Esophagus muscularis mucosa (tissue), 4 donors: ENCODE measurements at regions not wholly inside any gene's neighbourhood (a gene's known extent, or its start where the extent isn't known, plus 50 kb on each side); places are given as distances from the start of the nearest gene placed in this dataset.

ENCODE experiments used
- CTCF ChIP-seq, 3 experiments: fragments of 200-600 bp in 2 of 3; fragments of 450-650 bp in 1 of 3; sonication (generic) in 2 of 3; IDR thresholded peaks; one replicate each; pipeline ENCODE4 v1.5.1; 2017 to 2019; ENCODE audit warnings: antibody characterized with exemption in 3 of 3, mild to moderate bottlenecking in 2 of 3, moderate library complexity in 1 of 3
- EP300 ChIP-seq: sonication (generic); formaldehyde crosslinking; IDR thresholded peaks from one replicate; pipeline ENCODE4 v1.6.1; 2017; ENCODE audit warnings: antibody characterized with exemption
- POLR2A ChIP-seq: fragments of 450-650 bp; IDR thresholded peaks from one replicate; pipeline ENCODE4 v1.6.1; 2017; ENCODE audit warnings: antibody characterized with exemption, moderate library complexity, mild to moderate bottlenecking, low read depth
- POLR2AphosphoS5 ChIP-seq, 2 donors: sonication (generic); formaldehyde crosslinking; IDR thresholded peaks; one replicate each; pipeline ENCODE4 v1.6.1; 2017; ENCODE audit warnings: antibody characterized with exemption in 2 of 2

GRCh38 chr3:187931101-187931500, 185.8 kb upstream of the BCL6 start:
- TF ChIP-seq CTCF (IDR thresholded peaks at IDR 0.05): no peak
- no peak for TF ChIP-seq POLR2AphosphoS5 (IDR thresholded peaks at IDR 0.05)
- no peak for TF ChIP-seq POLR2A
- no peak for TF ChIP-seq EP300
